ENCODE measurements at regions not wholly inside any gene's neighbourhood (a gene's known extent, or its start where the extent isn't known, plus 50 kb on each side); places are given as distances from the start of the nearest gene placed in this dataset.
"Not testable (repeated sequence)": the region's sequence is repeated elsewhere in the genome, so short reads cannot be mapped to it uniquely, and the experiment has no call there.

DNA sequence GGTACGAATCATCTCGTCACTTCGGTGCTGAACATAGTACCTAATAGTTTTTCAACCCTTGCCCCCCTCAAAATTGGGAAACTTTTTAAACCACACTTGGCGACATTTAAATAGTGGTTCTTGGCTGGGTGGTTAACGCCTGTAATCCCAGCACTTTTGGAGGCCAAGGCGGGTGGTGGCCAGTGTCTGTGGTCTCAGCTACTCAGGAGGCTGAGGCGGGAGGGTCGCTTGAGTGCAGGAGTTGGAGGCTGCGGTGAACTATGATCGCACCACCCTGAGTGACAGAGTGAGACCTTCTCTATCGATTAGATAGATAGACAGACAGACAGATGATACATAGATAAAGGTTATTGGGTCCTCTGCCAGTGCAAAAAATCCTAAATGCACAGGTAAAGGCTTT lies 55.5 kb upstream of the RASAL2 start:
- in situ Hi-C loops (cut with MboI), result no loop called here
- Histone ChIP-seq H3K9ac (ENCODE audit: insufficient read depth in 1 of 2, low read depth in 2 of 2, low read length in 2 of 2) (no peak overlapping the region), H3K4me2 (ENCODE audit: insufficient read depth, low read length) (no peak overlapping the region)

DNA sequence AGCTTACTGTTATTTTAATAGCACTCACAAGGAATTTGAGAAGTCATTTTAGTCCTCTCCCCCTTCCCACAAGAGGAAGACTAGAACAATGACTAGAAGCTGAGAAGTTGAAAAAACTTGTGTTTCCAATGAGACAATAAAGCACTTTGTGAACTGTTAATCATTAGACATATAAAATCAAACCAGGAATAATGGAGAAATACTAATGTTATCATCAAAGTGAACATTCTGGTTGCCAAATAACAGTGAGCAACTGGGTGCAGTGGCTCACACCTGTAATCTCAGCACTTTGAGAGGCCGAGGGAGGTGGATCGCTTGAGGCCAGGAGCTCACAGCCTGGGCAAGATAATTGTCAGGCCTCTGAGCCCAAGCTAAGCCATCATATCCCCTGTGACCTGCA lies 54.0 kb upstream of the RASAL2 start:
- CTCF ChIA-PET (ENCODE audit: low intra/inter-chr PET ratio), result no interaction called here
- no peak for ATAC-seq

More for the DNA sequence above, 55.5 kb upstream of the RASAL2 start:
- H4K20me1 ChIP-seq (replicated peaks; ENCODE audit: control insufficient read depth, insufficient read depth, low read length), result no peaks in the 10 kb centered on the region
- ChIA-PET CTCF (ENCODE audit: low intra/inter-chr PET ratio) (no interaction called here), POLR2A (interaction anchor here (0.7 kb wide), 1 partner anchor 103 kb away, joined by 4 read pairs; no protein-coding TSS in a partner anchor)
- FAIRE-seq (no peak), ATAC-seq (no peak), DNase-seq (ENCODE audit: extremely low read depth in 1 of 4, low spot score in 3 of 4) (no peak)
- 0 out of 2 replicates have a peak, but pooled peaks have one; percentile 6 for TF ChIP-seq RNF2 (IDR thresholded peaks at IDR 0.05)
- no peak for TF ChIP-seq ILF3 (IDR thresholded peaks at IDR 0.05; ENCODE audit: borderline replicate concordance)
- TF ChIP-seq POLR2A (conservative IDR thresholded peaks at IDR 0.05), result no peak
- TF ChIP-seq XRCC3 (IDR thresholded peaks at IDR 0.05), result no peak
- BruUV-seq (replicated peaks), result no TSS peak
- H3K9me1 ChIP-seq (ENCODE audit: control insufficient read depth, insufficient read depth, low read length), result no peaks in the 10 kb centered on the region
- no peak overlapping the region; the same call in 1 of the 2 replicates for H3K4me3 ChIP-seq
- peaks cover 0 to 7% of the 10 kb centered on the region in 2 experiments; a peak in 2 of 5 replicates for H3K4me1 ChIP-seq (replicated peaks in 1 of 2; ENCODE audit: control insufficient read depth in 2 of 2, insufficient read depth in 2 of 2, low read length in 2 of 2)
- 13% methylated on average over 11 of the region's 11 CpGs for WGBS (ENCODE audit: insufficient coverage, low coverage, missing lambda C conversion rate)
- peaks cover 0 to 6% of the 10 kb centered on the region in 2 experiments; a peak in 1 of 5 replicates for H3K27me3 ChIP-seq (ENCODE audit: control insufficient read depth in 2 of 2, insufficient read depth in 2 of 2, low read length in 2 of 2)
- H3K27ac ChIP-seq (ENCODE audit: extremely low read depth, low read depth, low read length), result no peak overlapping the region
- peak overlapping the region; percentile 81 for H2AFZ ChIP-seq (ENCODE audit: low read depth, low read length)
- intact Hi-C loops (cut with micrococcal nuclease), result no loop called here
- H3K79me2 ChIP-seq (ENCODE audit: control insufficient read depth, insufficient read depth, low read length), result no peaks in the 10 kb centered on the region
- H3K9me3 ChIP-seq (replicated peaks; ENCODE audit: control insufficient read depth, insufficient read depth, low read depth, low read length), result no peaks in the 10 kb centered on the region
- H3K36me3 ChIP-seq (ENCODE audit: control insufficient read depth, insufficient read depth, low read length), result no peaks in the 10 kb centered on the region

DNA sequence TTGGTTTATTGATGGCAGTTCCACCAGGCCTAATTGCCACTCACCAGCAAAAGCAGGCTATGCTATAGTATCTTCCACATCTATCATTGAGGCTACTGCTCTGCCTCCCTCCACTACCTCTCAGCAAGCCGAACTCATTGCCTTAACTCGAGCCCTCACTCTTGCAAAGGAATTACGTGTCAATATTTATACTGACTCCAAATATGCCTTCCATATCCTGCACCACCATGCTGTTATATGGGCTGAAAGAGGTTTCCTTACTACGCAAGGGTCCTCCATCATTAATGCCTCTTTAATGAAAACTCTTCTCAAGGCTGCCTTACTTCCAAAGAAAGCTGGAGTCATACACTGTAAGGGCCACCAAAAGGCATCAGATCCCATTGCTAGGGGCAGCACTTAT lies 50.0 kb upstream of the RASAL2 start:
- H3K9me3 ChIP-seq (replicated peaks; ENCODE audit: control insufficient read depth, insufficient read depth, low read depth, low read length); FAIRE-seq; ATAC-seq; H3K27me3 ChIP-seq (ENCODE audit: control insufficient read depth in 2 of 2, insufficient read depth in 2 of 2, low read length in 2 of 2); H3K27ac ChIP-seq (ENCODE audit: extremely low read depth, low read depth, low read length); H3K36me3 ChIP-seq (ENCODE audit: control insufficient read depth, insufficient read depth, low read length); H3K4me2 ChIP-seq (ENCODE audit: insufficient read depth, low read length); BruUV-seq (replicated peaks); in situ Hi-C loops (cut with MboI); H2AFZ ChIP-seq (ENCODE audit: low read depth, low read length); H3K79me2 ChIP-seq (ENCODE audit: control insufficient read depth, insufficient read depth, low read length); DNase-seq (ENCODE audit: extremely low read depth in 1 of 4, low spot score in 3 of 4); H3K4me3 ChIP-seq; H4K20me1 ChIP-seq (replicated peaks; ENCODE audit: control insufficient read depth, insufficient read depth, low read length); H3K4me1 ChIP-seq (replicated peaks in 1 of 2; ENCODE audit: control insufficient read depth in 2 of 2, insufficient read depth in 2 of 2, low read length in 2 of 2); intact Hi-C loops (cut with micrococcal nuclease); H3K9ac ChIP-seq (ENCODE audit: insufficient read depth in 1 of 2, low read depth in 2 of 2, low read length in 2 of 2); CTCF ChIA-PET (ENCODE audit: low intra/inter-chr PET ratio); H3K9me1 ChIP-seq (ENCODE audit: control insufficient read depth, insufficient read depth, low read length): not testable (repeated sequence)
- POLR2A ChIA-PET, result interaction anchor here (0.6 kb wide), 1 partner anchor 1156 kb away, joined by 3 read pairs; no protein-coding TSS in a partner anchor
- WGBS (ENCODE audit: insufficient coverage, low coverage, missing lambda C conversion rate), result 2% methylated on average over 4 of the region's 4 CpGs

More for the DNA sequence above, 54.0 kb upstream of the RASAL2 start:
- Histone ChIP-seq H3K9me1 (ENCODE audit: control insufficient read depth, insufficient read depth, low read length) (no peaks in the 10 kb centered on the region), H3K27ac (ENCODE audit: extremely low read depth, low read depth, low read length) (no peak overlapping the region), H3K27me3 (ENCODE audit: control insufficient read depth in 2 of 2, insufficient read depth in 2 of 2, low read length in 2 of 2) (peaks cover 0 to 6% of the 10 kb centered on the region in 2 experiments; a peak in 1 of 5 replicates), H2AFZ (ENCODE audit: low read depth, low read length) (no peak overlapping the region), H3K9me3 (replicated peaks; ENCODE audit: control insufficient read depth, insufficient read depth, low read depth, low read length) (no peaks in the 10 kb centered on the region), H4K20me1 (replicated peaks; ENCODE audit: control insufficient read depth, insufficient read depth, low read length) (no peaks in the 10 kb centered on the region), H3K4me3 (no peak overlapping the region), H3K4me1 (replicated peaks in 1 of 2; ENCODE audit: control insufficient read depth in 2 of 2, insufficient read depth in 2 of 2, low read length in 2 of 2) (peaks cover 0 to 7% of the 10 kb centered on the region in 2 experiments; a peak in 2 of 5 replicates), H3K36me3 (ENCODE audit: control insufficient read depth, insufficient read depth, low read length) (no peaks in the 10 kb centered on the region), H3K9ac (ENCODE audit: insufficient read depth in 1 of 2, low read depth in 2 of 2, low read length in 2 of 2) (no peak overlapping the region), H3K4me2 (ENCODE audit: insufficient read depth, low read length) (no peak overlapping the region), H3K79me2 (ENCODE audit: control insufficient read depth, insufficient read depth, low read length) (no peaks in the 10 kb centered on the region)
- no peak for FAIRE-seq
- no TSS peak for BruUV-seq (replicated peaks)
- DNase-seq (ENCODE audit: extremely low read depth in 1 of 4, low spot score in 3 of 4), result no peak
- POLR2A ChIA-PET, result no interaction called here
- intact Hi-C loops (cut with micrococcal nuclease) (no loop called here), in situ Hi-C loops (cut with MboI) (no loop called here)
- 0% methylated on average over 2 of the region's 2 CpGs for WGBS (ENCODE audit: insufficient coverage, low coverage, missing lambda C conversion rate)
- TF ChIP-seq SLC30A9 (CRISPR knock-in tag; IDR thresholded peaks at IDR 0.05) (no peak), HDAC3 (IDR thresholded peaks at IDR 0.05; ENCODE audit: borderline replicate concordance, partially characterized antibody) (no peak), SIN3B (IDR thresholded peaks at IDR 0.05; ENCODE audit: low read depth) (no peak), SMARCC2 (IDR thresholded peaks at IDR 0.05; ENCODE audit: low read depth) (no peak), CBFA2T3 (IDR thresholded peaks at IDR 0.05) (no peak)
- TF ChIP-seq, protein P1, sequence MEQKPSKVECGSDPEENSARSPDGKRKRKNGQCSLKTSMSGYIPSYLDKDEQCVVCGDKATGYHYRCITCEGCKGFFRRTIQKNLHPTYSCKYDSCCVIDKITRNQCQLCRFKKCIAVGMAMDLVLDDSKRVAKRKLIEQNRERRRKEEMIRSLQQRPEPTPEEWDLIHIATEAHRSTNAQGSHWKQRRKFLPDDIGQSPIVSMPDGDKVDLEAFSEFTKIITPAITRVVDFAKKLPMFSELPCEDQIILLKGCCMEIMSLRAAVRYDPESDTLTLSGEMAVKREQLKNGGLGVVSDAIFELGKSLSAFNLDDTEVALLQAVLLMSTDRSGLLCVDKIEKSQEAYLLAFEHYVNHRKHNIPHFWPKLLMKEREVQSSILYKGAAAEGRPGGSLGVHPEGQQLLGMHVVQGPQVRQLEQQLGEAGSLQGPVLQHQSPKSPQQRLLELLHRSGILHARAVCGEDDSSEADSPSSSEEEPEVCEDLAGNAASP (IDR thresholded peaks at IDR 0.05), result no peak
